Tibial artery (tissue), 4 donors: ENCODE measurements at regions not wholly inside any gene's neighbourhood (a gene's known extent, or its start where the extent isn't known, plus 50 kb on each side); places are given as distances from the start of the nearest gene placed in this dataset.
"Not testable (repeated sequence)": the region's sequence is repeated elsewhere in the genome, so short reads cannot be mapped to it uniquely, and the experiment has no call there.

Source experiments
- DNase-seq, 2 donors: peaks; one replicate each; pipeline ENCODE4 v3.0.0-alpha.2; 2019
- H3K27ac ChIP-seq, 2 donors: fragments of 200-600 bp; sonication (generic) in 1 of 2; 1 replicate in 1 of 2; 2 replicates in 1 of 2; pipeline ENCODE4 v1.5.1; 2018 to 2019; ENCODE audit warnings: mild to moderate bottlenecking in 1 of 2
- H3K27me3 ChIP-seq, 2 donors: fragments of 200-600 bp; sonication (generic) in 1 of 2; one replicate each; pipeline versions ENCODE4 v1.5.1 to v1.6.0; 2016 to 2019
- H3K36me3 ChIP-seq, 3 donors: fragments of 200-600 bp; sonication (generic) in 2 of 3; one replicate each; pipeline ENCODE4 v1.5.1; 2016 to 2019; ENCODE audit warnings: mild to moderate bottlenecking in 2 of 3
- H3K4me1 ChIP-seq, 4 donors: fragments of 200-600 bp; sonication (generic) in 2 of 4; 1 replicate in 3 of 4; 2 replicates in 1 of 4; pipeline ENCODE4 v1.5.1; 2016 to 2019
- H3K4me3 ChIP-seq, 2 donors: fragments of 200-600 bp; sonication (generic) in 1 of 2; 1 replicate in 1 of 2; 2 replicates in 1 of 2; pipeline ENCODE4 v1.5.1; 2018 to 2019; ENCODE audit warnings: mild to moderate bottlenecking in 2 of 2
- H3K9me3 ChIP-seq, 3 donors: fragments of 200-600 bp; sonication (generic) in 1 of 3; one replicate each; pipeline ENCODE4 v1.5.1; 2016 to 2019
- CTCF ChIP-seq, 2 experiments: fragments of 200-600 bp in 1 of 2; fragments of 450-650 bp in 1 of 2; IDR thresholded peaks; one replicate each; pipeline ENCODE4 v1.5.1; 2017 to 2019; ENCODE audit warnings: antibody characterized with exemption in 2 of 2, mild to moderate bottlenecking in 1 of 2, moderate library complexity in 1 of 2
- intact Hi-C: fragments of 100-400 bp; cut with DNase I; formaldehyde crosslinking; loops from one replicate; pipeline ENCODE4 v1.15.0; 2023; ENCODE audit warnings: low total_unique reads

- Histone ChIP-seq H3K36me3 (no peaks in the 10 kb centered on the region), H3K4me3 (no peak overlapping the region), H3K4me1 (no peaks in the 10 kb centered on the region), H3K9me3 (no peaks in the 10 kb centered on the region), H3K27me3 (no peaks in the 10 kb centered on the region), H3K27ac (no peak overlapping the region)
- intact Hi-C loops: no loop called here
- no peak for DNase-seq
- no peak for TF ChIP-seq CTCF (IDR thresholded peaks at IDR 0.05)
Measured at GRCh38 chr4:27947302-27947701, 1086.7 kb downstream of the STIM2 start.

- no peak for TF ChIP-seq CTCF (IDR thresholded peaks at IDR 0.05)
- Histone ChIP-seq H3K4me1 (no peaks in the 10 kb centered on the region), H3K9me3 (no peaks in the 10 kb centered on the region), H3K27ac (no peak overlapping the region), H3K36me3 (no peaks in the 10 kb centered on the region), H3K27me3 (no peaks in the 10 kb centered on the region), H3K4me3 (no peak overlapping the region)
- no peak for DNase-seq
- intact Hi-C loops: no loop called here
Measured at GRCh38 chr4:27964095-27964494, 1103.5 kb downstream of the STIM2 start.

- Histone ChIP-seq H3K9me3 (no peaks in the 10 kb centered on the region), H3K36me3 (no peaks in the 10 kb centered on the region), H3K4me3 (no peak overlapping the region), H3K27me3 (no peaks in the 10 kb centered on the region), H3K4me1 (no peaks in the 10 kb centered on the region), H3K27ac (no peak overlapping the region)
- TF ChIP-seq CTCF (IDR thresholded peaks at IDR 0.05): no peak
- intact Hi-C loops: no loop called here
- DNase-seq: no peak
Measured at GRCh38 chr4:27966664-27967063, 1106.0 kb downstream of the STIM2 start.

GRCh38 chr4:27973056-27973455, 1112.4 kb downstream of the STIM2 start:
- Histone ChIP-seq H3K36me3 (no peaks in the 10 kb centered on the region), H3K27me3 (no peaks in the 10 kb centered on the region), H3K9me3 (no peaks in the 10 kb centered on the region), H3K27ac (no peak overlapping the region), H3K4me1 (no peaks in the 10 kb centered on the region), H3K4me3 (no peak overlapping the region)
- no peak for DNase-seq
- intact Hi-C loops: no loop called here
- no peak for TF ChIP-seq CTCF (IDR thresholded peaks at IDR 0.05)

- H3K4me1 ChIP-seq: no peaks in the 10 kb centered on the region
- no peak for DNase-seq
- no peaks in the 10 kb centered on the region for H3K36me3 ChIP-seq
- no peak overlapping the region for H3K4me3 ChIP-seq
- no peak for TF ChIP-seq CTCF (IDR thresholded peaks at IDR 0.05)
- H3K27ac ChIP-seq: no peak overlapping the region
- no peaks in the 10 kb centered on the region for H3K27me3 ChIP-seq
- no peaks in the 10 kb centered on the region for H3K9me3 ChIP-seq
- intact Hi-C loops: no loop called here
Measured at GRCh38 chr4:27973700-27974099, 1113.1 kb downstream of the STIM2 start.

GRCh38 chr4:27974339-27974738, 1113.7 kb downstream of the STIM2 start:
- intact Hi-C loops: no loop called here

GRCh38 chr4:27974881-27975280, 1114.2 kb downstream of the STIM2 start:
- H3K36me3 ChIP-seq, H3K9me3 ChIP-seq, H3K27ac ChIP-seq, DNase-seq, intact Hi-C loops, H3K4me3 ChIP-seq, H3K27me3 ChIP-seq, H3K4me1 ChIP-seq: not testable (repeated sequence)

More at GRCh38 chr4:27974339-27974738, 1113.7 kb downstream of the STIM2 start:
- Histone ChIP-seq H3K4me1 (no peaks in the 10 kb centered on the region), H3K4me3 (no peak overlapping the region), H3K9me3 (no peaks in the 10 kb centered on the region), H3K36me3 (no peaks in the 10 kb centered on the region), H3K27ac (no peak overlapping the region), H3K27me3 (no peaks in the 10 kb centered on the region)
- TF ChIP-seq CTCF (IDR thresholded peaks at IDR 0.05): no peak
- no peak for DNase-seq

GRCh38 chr4:27978427-27979109, 1117.9 kb downstream of the STIM2 start:
- H3K36me3 ChIP-seq, DNase-seq, H3K4me1 ChIP-seq, H3K9me3 ChIP-seq, H3K27me3 ChIP-seq, intact Hi-C loops, H3K27ac ChIP-seq, H3K4me3 ChIP-seq: not testable (repeated sequence)
